HUES6 (cell line): ENCODE measurements at regions not wholly inside any gene's neighbourhood (a gene's known extent, or its start where the extent isn't known, plus 50 kb on each side); places are given as distances from the start of the nearest gene placed in this dataset.

ENCODE experiments used
- H3K27ac ChIP-seq: 2 replicates; pipeline ENCODE4 v1.7.0; 2013; ENCODE audit warnings: low read depth, mild to moderate bottlenecking, low read length, inconsistent platforms
- H3K27me3 ChIP-seq: 2 replicates; pipeline ENCODE4 v1.6.1; 2013; ENCODE audit warnings: low read length; ENCODE audit not compliant: control insufficient read depth, insufficient read depth
- H3K36me3 ChIP-seq: 2 replicates; pipeline ENCODE4 v1.6.1; 2013; ENCODE audit warnings: low read length; ENCODE audit not compliant: control insufficient read depth, insufficient read depth
- H3K4me1 ChIP-seq: 2 replicates; pipeline ENCODE4 v1.6.1; 2013; ENCODE audit warnings: low read length; ENCODE audit not compliant: control insufficient read depth, insufficient read depth
- H3K4me3 ChIP-seq: 2 replicates; pipeline ENCODE4 v1.5.1; 2013; ENCODE audit warnings: low read depth, low read length
- H3K9ac ChIP-seq: one replicate; pipeline ENCODE4 v1.6.1; 2013; ENCODE audit warnings: mild to moderate bottlenecking, low read length
- H3K9me3 ChIP-seq: 2 replicates; pipeline ENCODE4 v1.6.1; 2013; ENCODE audit warnings: low read depth, low read length; ENCODE audit not compliant: control insufficient read depth, insufficient read depth

DNA sequence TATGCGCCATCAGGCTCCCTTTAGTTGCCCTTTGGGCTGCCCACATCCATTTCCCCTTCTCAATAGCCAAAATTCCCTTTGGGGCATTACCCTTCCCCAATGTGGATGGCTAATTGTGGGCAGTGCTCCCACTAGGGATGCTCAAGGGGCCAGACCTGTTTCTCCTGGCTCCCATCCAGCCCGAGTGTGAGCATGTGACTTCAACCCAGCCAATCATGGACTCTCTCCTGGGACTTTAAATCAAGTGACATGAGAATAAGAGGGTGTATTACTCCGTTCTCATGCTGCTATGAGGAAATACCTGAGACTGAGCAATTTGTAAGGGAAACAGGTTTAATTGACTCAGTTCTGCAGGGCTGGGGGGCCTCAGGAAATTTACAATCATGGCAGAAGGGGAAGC lies 60.9 kb upstream of the WSB1 start:
- H3K4me1 ChIP-seq, result no peaks in the 10 kb centered on the region
- H3K9me3 ChIP-seq, result no peaks in the 10 kb centered on the region
- no peaks in the 10 kb centered on the region for H3K27me3 ChIP-seq
- H3K4me3 ChIP-seq, result no peak overlapping the region
- no peak overlapping the region for H3K27ac ChIP-seq
- no peak overlapping the region for H3K9ac ChIP-seq
- no peaks in the 10 kb centered on the region for H3K36me3 ChIP-seq

GRCh38 chr17:27233776-27234175 lies 60.1 kb upstream of the WSB1 start:
- Histone ChIP-seq H3K9me3 (no peaks in the 10 kb centered on the region), H3K27me3 (no peaks in the 10 kb centered on the region), H3K4me3 (no peak overlapping the region), H3K4me1 (no peaks in the 10 kb centered on the region), H3K27ac (no peak overlapping the region), H3K9ac (no peak overlapping the region), H3K36me3 (no peaks in the 10 kb centered on the region)

DNA sequence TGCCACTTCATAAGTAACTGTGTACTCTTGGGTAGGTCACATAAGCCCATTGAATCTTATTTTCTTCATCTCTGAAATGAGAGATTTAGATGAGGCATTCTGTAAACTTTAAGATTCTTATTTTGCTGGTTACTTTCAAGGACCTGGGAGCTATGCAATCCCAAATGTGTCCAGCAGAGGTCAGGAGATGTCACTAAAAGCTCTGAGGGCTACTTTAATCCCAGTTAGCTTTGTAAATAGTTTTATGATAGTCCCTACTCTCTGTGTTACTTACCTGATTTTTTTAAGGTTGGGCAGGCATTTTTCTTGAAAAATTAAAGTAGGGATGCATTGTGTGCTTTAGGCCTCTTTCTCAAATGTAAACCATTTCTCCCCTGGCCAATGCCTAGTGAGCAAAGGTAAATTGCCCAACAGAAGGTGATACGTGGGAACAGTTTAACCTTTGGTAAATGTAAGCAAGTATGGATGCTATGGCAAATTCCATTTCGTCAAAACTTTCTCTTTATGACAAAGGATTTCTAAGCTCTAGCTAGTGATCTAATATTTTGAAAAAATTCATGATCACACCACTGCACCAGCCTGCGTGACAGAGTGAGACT lies 57.1 kb upstream of the WSB1 start:
- H3K27ac ChIP-seq, result no peak overlapping the region
- no peak overlapping the region for H3K4me3 ChIP-seq
- no peaks in the 10 kb centered on the region for H3K36me3 ChIP-seq
- H3K9ac ChIP-seq, result no peak overlapping the region
- peaks cover 4% of the 10 kb centered on the region for H3K4me1 ChIP-seq
- no peaks in the 10 kb centered on the region for H3K9me3 ChIP-seq
- no peaks in the 10 kb centered on the region for H3K27me3 ChIP-seq

DNA sequence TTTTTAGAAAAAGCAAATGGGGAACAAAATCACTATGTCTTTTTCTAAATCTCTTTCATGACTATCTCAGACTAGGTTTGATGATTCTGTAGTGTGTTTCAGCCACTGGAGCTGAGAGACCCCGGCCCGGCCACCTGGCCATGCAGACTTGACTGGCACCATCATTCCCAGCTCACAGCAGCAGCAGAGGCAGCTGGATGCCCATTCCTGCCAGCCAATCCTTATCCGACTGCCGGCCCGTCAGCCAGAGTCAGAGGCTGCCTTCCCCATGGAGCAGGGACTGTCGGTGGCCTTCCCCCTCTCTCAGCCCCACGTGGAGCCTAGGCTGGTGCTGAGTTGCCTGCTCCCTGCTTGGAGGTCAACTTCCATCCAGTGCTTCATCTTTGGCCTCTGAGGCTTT lies 56.0 kb upstream of the WSB1 start:
- H3K4me3 ChIP-seq, result no peak overlapping the region
- peaks cover 5% of the 10 kb centered on the region for H3K4me1 ChIP-seq
- H3K27ac ChIP-seq, result no peak overlapping the region
- H3K36me3 ChIP-seq, result no peaks in the 10 kb centered on the region
- H3K9me3 ChIP-seq, result no peaks in the 10 kb centered on the region
- no peaks in the 10 kb centered on the region for H3K27me3 ChIP-seq
- H3K9ac ChIP-seq, result no peak overlapping the region

DNA sequence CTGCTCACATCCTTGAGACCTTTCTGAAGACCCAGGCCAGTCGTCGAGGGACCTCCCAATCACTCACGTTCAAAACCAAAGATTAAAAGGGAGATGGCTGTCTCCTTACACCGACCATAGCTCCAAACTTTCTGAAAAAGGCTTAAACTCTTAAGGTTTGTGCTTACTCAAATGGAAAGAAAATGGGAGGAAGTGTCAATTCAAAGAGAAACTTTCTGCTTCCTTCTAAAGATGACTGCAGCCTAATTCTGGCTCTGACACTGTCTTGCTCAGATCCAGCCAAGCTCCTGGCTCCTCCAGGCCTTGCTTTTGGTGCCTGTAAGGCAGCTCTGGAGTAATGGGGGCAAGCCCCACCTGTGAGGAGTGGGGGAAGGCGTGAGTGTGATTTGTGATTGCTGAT lies 54.9 kb upstream of the WSB1 start:
- Histone ChIP-seq H3K27ac (no peak overlapping the region), H3K27me3 (no peaks in the 10 kb centered on the region), H3K9ac (no peak overlapping the region), H3K36me3 (no peaks in the 10 kb centered on the region), H3K4me1 (peaks cover 6% of the 10 kb centered on the region), H3K9me3 (no peaks in the 10 kb centered on the region), H3K4me3 (no peak overlapping the region)

DNA sequence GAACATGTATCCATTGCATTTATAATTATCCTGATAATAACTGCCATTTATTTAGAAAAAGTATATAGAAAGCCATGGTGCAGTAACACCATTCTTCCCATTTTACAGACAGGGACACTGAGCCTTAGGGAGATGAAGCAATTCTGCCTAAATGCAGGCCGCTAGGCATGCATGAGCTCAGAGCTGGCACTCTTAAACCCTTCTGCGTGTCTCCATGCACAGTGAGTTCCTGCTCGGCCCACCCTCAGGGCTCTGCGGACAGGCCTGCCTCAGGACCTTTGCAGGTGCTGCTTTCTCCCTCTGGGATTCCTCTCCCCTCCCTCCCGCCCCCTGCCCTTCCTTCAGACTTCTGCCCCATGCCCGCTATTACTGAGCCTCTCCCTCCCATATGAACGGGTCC lies 54.3 kb upstream of the WSB1 start:
- H3K4me3 ChIP-seq, result no peak overlapping the region
- H3K4me1 ChIP-seq, result peaks cover 11% of the 10 kb centered on the region
- H3K36me3 ChIP-seq, result no peaks in the 10 kb centered on the region
- H3K27me3 ChIP-seq, result no peaks in the 10 kb centered on the region
- H3K9me3 ChIP-seq, result no peaks in the 10 kb centered on the region
- no peak overlapping the region for H3K9ac ChIP-seq
- H3K27ac ChIP-seq, result no peak overlapping the region

DNA sequence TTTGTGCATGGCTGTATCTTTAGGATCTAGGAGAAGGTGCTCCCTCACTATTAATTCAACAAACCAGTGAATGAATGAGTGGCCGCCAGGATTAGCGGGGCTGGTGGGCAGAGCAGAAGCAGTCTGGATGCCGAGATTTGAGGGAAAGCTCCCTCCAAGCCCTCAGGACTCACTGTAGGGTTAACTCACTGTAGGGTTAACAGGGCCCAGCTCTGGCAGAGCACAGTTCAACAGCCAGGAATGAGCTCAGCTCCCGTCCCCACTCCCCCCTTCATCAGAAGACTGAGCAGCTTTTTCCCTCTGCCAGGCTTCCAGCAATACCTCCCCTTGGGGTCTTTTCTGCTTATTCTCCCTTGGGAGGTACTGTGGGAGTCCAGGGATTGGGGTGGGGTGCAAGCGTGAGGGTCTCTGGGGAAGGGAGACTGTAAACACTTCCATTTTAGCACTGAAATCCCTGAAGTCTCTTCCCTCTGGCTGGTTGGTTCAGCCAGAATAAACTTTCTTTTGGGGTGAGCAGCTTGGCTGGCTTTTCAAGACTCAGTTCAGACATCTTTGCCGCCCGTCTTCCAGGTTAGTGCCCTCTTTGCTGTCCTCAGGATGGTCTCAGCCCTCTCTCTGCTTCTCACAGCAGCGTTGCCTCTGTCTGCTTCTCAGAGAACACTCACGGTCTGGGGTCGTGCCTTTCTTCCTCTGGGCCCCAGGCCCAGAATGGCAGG lies 53.7 kb upstream of the WSB1 start:
- Histone ChIP-seq H3K4me1 (peaks cover 17% of the 10 kb centered on the region), H3K27me3 (no peaks in the 10 kb centered on the region), H3K4me3 (no peak overlapping the region), H3K9me3 (no peaks in the 10 kb centered on the region), H3K36me3 (no peaks in the 10 kb centered on the region), H3K9ac (no peak overlapping the region), H3K27ac (no peak overlapping the region)

GRCh38 chr17:27240802-27241155 lies 53.1 kb upstream of the WSB1 start:
- no peaks in the 10 kb centered on the region for H3K9me3 ChIP-seq
- no peak overlapping the region for H3K9ac ChIP-seq
- H3K36me3 ChIP-seq, result no peaks in the 10 kb centered on the region
- H3K4me3 ChIP-seq, result no peak overlapping the region
- peaks cover 17% of the 10 kb centered on the region for H3K4me1 ChIP-seq
- H3K27ac ChIP-seq, result no peak overlapping the region
- H3K27me3 ChIP-seq, result no peaks in the 10 kb centered on the region

DNA sequence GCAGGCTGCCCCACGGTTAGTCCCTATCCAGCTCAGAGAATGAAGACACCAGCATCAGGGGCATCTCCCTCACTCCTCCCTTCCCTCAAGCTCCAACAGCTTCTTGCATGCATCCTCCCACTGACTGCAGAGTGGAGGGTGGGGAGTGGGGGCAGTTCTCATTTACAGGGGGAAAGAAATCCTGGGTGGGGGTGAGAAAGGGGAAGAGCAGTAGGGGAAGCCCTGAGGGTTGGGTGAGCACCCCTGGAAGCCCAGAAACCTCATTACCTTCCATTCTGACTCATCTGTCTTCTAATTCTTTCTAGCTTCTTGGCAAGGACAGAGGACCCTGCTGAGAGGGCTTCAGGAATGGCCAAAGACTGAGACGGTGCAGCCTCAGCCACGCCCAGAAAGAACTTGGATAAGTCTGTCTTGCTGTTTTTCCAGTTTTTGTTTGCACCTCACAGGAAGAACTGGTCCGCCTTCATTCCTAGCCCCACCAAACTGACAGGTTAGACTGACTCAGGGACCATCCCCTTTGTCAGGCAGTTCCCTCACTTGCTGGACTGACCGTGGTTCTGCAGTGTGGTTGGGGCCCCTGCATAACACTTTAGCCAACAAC lies 52.5 kb upstream of the WSB1 start:
- no peak overlapping the region for H3K4me3 ChIP-seq

GRCh38 chr17:27242951-27243350 lies 51.0 kb upstream of the WSB1 start:
- H3K9ac ChIP-seq, result no peak overlapping the region
- H3K36me3 ChIP-seq, result no peaks in the 10 kb centered on the region
- H3K4me3 ChIP-seq, result no peak overlapping the region
- H3K27ac ChIP-seq, result no peak overlapping the region
- H3K27me3 ChIP-seq, result no peaks in the 10 kb centered on the region
- no peaks in the 10 kb centered on the region for H3K9me3 ChIP-seq
- peaks cover 17% of the 10 kb centered on the region for H3K4me1 ChIP-seq

More for the DNA sequence above, 52.5 kb upstream of the WSB1 start:
- peaks cover 17% of the 10 kb centered on the region for H3K4me1 ChIP-seq
- no peak overlapping the region for H3K9ac ChIP-seq
- H3K27ac ChIP-seq, result no peak overlapping the region
- no peaks in the 10 kb centered on the region for H3K36me3 ChIP-seq
- no peaks in the 10 kb centered on the region for H3K9me3 ChIP-seq
- H3K27me3 ChIP-seq, result no peaks in the 10 kb centered on the region

GRCh38 chr17:27244011-27244410 lies 49.9 kb upstream of the WSB1 start:
- H3K36me3 ChIP-seq, result no peaks in the 10 kb centered on the region
- no peaks in the 10 kb centered on the region for H3K9me3 ChIP-seq
- no peak overlapping the region for H3K9ac ChIP-seq
- peaks cover 17% of the 10 kb centered on the region for H3K4me1 ChIP-seq
- no peaks in the 10 kb centered on the region for H3K27me3 ChIP-seq
- H3K27ac ChIP-seq, result no peak overlapping the region
- H3K4me3 ChIP-seq, result no peak overlapping the region
